ENCODE measurements at regions not wholly inside any gene's neighbourhood (a gene's known extent, or its start where the extent isn't known, plus 50 kb on each side); places are given as distances from the start of the nearest gene placed in this dataset.

GRCh38 chr2:105166688-105167087 lies 74.9 kb upstream of the GPR45 start (continued):
- TF ChIP-seq FOXJ3 (CRISPR knock-in tag; IDR thresholded peaks at IDR 0.05) (no peak), TAF1 (IDR thresholded peaks at IDR 0.05; ENCODE audit: borderline replicate concordance, low read depth, low read length) (no peak), YY1 (IDR thresholded peaks at IDR 0.05; ENCODE audit: low read depth) (no peak), GABPA (IDR thresholded peaks at IDR 0.05; ENCODE audit: low read depth) (no peak)

- Histone ChIP-seq H3K9me2 (no peaks in the 10 kb centered on the region), H3K4me2 (no peak overlapping the region), H4K20me1 (ENCODE audit: insufficient read depth) (no peaks in the 10 kb centered on the region), H3K27me3 (ENCODE audit: insufficient read depth) (no peaks in the 10 kb centered on the region; the same call in 1 of the 2 replicates), H2AFZ (ENCODE audit: low read depth) (no peak overlapping the region), H3K79me2 (ENCODE audit: insufficient read depth) (no peaks in the 10 kb centered on the region), H3K4me3 (ENCODE audit: low read depth in 2 of 2, low read length in 1 of 2) (no peak overlapping the region), H3K4me1 (ENCODE audit: control insufficient read depth in 1 of 2, insufficient read depth in 2 of 2, low read depth in 1 of 2, low read length in 1 of 2) (no peaks in the 10 kb centered on the region), H3F3A (replicated peaks; ENCODE audit: insufficient read depth) (no peaks in the 10 kb centered on the region), H3K36me3 (replicated peaks in 1 of 2; ENCODE audit: control insufficient read depth in 1 of 2, insufficient read depth in 2 of 2, low read length in 1 of 2) (no peaks in the 10 kb centered on the region), H3K27ac (ENCODE audit: low read depth in 2 of 2, low read length in 1 of 2) (no peak overlapping the region), H3K9ac (no peak overlapping the region), H3K9me3 (no peaks in the 10 kb centered on the region)
- ChIA-PET POLR2A (no interaction called here), CTCF (interaction anchor here (0.6 kb wide), 1 partner anchor 441 kb away, joined by 3 read pairs; no protein-coding TSS in a partner anchor)
- no peak for DNase-seq
- no peak for TF ChIP-seq REST (IDR thresholded peaks at IDR 0.05; ENCODE audit: low read depth, low read length)
- no peak for TF ChIP-seq FOXM1 (IDR thresholded peaks at IDR 0.05; ENCODE audit: low read depth)
- TF ChIP-seq SIN3A (IDR thresholded peaks at IDR 0.05; ENCODE audit: borderline replicate concordance, low read depth, low read length), result no peak
- no peak for TF ChIP-seq USF1 (IDR thresholded peaks at IDR 0.05; ENCODE audit: borderline replicate concordance, low read depth)
- TF ChIP-seq RXRA (IDR thresholded peaks at IDR 0.05; ENCODE audit: borderline replicate concordance, low read depth), result no peak
- TF ChIP-seq, protein P1, sequence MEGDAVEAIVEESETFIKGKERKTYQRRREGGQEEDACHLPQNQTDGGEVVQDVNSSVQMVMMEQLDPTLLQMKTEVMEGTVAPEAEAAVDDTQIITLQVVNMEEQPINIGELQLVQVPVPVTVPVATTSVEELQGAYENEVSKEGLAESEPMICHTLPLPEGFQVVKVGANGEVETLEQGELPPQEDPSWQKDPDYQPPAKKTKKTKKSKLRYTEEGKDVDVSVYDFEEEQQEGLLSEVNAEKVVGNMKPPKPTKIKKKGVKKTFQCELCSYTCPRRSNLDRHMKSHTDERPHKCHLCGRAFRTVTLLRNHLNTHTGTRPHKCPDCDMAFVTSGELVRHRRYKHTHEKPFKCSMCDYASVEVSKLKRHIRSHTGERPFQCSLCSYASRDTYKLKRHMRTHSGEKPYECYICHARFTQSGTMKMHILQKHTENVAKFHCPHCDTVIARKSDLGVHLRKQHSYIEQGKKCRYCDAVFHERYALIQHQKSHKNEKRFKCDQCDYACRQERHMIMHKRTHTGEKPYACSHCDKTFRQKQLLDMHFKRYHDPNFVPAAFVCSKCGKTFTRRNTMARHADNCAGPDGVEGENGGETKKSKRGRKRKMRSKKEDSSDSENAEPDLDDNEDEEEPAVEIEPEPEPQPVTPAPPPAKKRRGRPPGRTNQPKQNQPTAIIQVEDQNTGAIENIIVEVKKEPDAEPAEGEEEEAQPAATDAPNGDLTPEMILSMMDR (IDR thresholded peaks at IDR 0.05), result no peak
- no peak for TF ChIP-seq EZH2phosphoT487 (IDR thresholded peaks at IDR 0.05; ENCODE audit: borderline replicate concordance, low read depth)
- 42% methylated on average over 5 of the region's 5 CpGs for WGBS (ENCODE audit: low lambda C conversion rate)
Measured at GRCh38 chr2:105168543-105168942, 73.0 kb upstream of the GPR45 start.

All from SK-N-SH (cell line).